ENCODE measurements at regions not wholly inside any gene's neighbourhood (a gene's known extent, or its start where the extent isn't known, plus 50 kb on each side); places are given as distances from the start of the nearest gene placed in this dataset.
"Not testable (repeated sequence)": the region's sequence is repeated elsewhere in the genome, so short reads cannot be mapped to it uniquely, and the experiment has no call there.

DNA sequence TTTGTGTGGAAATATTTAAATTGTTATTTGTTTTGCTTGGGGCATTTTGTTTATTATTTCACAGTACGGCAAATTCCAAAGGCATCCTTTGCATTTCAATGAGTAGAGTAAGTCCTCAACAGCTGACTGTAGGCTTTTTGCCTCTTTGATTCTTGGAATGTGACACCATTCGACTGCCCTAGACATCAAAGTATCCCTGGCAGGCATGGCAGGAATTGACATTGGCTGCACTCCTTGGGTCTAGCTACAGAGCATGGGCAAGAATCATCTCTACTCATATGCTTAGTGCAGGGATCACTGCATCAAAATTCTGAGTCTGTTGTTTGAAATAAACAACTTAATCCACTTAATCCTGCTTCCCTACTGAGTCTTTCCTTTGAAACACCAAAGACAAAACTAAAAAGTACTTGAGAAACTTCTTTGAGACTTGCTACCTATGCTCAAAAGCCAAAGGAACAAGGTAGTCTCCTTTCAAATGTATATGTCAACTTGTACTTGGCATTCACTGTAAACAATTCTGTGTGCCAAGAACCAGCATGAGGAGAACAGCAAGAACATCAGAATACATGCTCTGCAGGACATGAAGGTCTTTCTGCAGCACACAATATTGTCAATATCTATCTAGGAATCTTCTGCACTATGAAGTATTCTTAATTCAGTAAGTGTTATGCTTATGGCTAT lies 1569.0 kb upstream of the FLRT2 start:
- TF ChIP-seq JUND (IDR thresholded peaks at IDR 0.05; ENCODE audit: low read depth) = no peak
- DNase-seq (ENCODE audit: low read depth in 1 of 2, low spot score in 1 of 2) = peak in 1 of 2 experiments; percentile 62
- in situ Hi-C loops (cut with HindIII; ENCODE audit: low pct_unique_long_range_greater_than_20kb, low sequenced_read_pairs) = no loop called here

DNA sequence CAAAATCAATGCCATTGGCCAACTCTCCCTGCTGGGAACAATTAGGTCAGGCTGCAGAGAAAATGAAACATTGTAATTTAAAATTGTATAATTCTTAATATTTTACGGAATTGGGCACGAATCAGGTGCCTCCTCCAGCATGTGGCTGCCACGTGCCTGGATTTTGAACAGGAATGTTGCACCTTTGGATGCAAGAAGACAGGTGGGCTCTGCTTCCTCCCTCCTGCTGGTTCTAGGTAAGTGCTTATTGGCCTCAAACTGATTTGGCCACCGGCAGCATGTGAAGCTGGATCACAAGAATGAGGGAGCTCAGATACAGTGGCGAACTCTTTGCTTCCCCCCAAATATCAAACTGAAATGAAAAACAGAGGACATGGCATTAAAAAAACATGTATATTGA lies 1559.9 kb upstream of the FLRT2 start:
- no peak for DNase-seq (ENCODE audit: low read depth in 1 of 2, low spot score in 1 of 2)
- TF ChIP-seq JUND (IDR thresholded peaks at IDR 0.05; ENCODE audit: low read depth) = no peak
- in situ Hi-C loops (cut with HindIII; ENCODE audit: low pct_unique_long_range_greater_than_20kb, low sequenced_read_pairs) = no loop called here

DNA sequence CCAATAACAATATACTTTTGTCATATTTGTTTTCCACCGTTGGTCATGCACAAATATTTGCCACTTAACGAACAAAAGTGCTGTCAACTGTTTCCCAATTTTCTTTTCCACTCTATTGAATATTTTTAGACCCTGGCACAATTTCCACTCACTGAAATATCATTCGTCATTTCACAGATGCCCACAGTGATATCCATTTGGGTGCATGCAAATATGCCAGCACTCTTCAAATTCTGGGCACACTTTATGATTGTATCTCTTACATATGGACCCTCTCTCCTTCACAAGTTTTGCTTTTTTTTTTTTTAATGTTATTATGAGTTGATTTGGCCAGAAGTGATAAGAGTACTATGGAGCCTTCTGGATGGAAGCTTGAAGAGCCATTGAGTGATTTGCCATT lies 1557.3 kb upstream of the FLRT2 start:
- TF ChIP-seq JUND (IDR thresholded peaks at IDR 0.05; ENCODE audit: low read depth) = no peak
- no peak for DNase-seq (ENCODE audit: low read depth in 1 of 2, low spot score in 1 of 2)
- in situ Hi-C loops (cut with HindIII; ENCODE audit: low pct_unique_long_range_greater_than_20kb, low sequenced_read_pairs) = no loop called here

DNA sequence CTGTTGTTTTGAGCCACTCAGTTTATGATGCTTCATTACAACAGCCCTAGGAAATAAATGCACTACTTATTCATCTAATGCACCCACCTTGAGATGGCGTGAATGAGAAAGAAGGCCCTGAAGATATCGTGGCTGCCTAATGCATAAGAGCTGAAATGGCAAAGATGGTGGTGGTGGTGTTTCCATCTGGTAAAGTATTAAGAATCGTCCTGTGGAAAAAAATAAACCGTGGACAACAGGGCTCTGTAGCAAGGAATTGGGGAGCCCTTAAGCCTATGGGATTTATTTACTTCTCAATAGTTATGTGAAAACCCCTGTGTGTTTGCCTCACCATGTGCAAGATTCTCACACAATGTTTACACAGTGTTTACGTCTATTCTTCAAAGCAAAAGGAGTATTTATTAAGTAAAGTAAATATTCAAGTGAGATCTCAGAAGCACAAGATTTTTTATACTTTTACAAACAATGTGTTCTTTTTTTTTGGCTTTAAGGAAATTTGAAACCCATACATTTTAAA lies 1555.2 kb upstream of the FLRT2 start:
- no peak for TF ChIP-seq JUND (IDR thresholded peaks at IDR 0.05; ENCODE audit: low read depth)
- in situ Hi-C loops (cut with HindIII; ENCODE audit: low pct_unique_long_range_greater_than_20kb, low sequenced_read_pairs) = no loop called here
- DNase-seq (ENCODE audit: low read depth in 1 of 2, low spot score in 1 of 2) = no peak

DNA sequence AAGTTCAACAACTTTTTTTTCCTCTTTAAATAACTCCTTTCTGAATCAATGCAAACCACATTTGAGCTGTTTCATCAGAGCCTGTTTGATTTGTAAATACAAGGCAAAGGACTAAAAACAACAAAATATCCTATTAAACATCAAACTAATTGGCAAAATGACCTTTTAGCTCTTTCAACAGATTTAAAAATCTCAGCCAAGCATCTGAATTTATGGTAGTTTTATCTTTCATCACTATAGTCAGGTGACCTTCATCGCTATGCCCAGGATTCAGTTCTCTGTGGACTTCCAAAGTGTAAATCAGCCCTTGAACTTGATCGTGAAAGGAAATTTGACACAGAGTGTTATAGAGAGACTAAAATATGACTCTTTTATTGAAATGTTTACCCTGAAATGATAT lies 1554.5 kb upstream of the FLRT2 start:
- in situ Hi-C loops (cut with HindIII; ENCODE audit: low pct_unique_long_range_greater_than_20kb, low sequenced_read_pairs) = no loop called here
- no peak for TF ChIP-seq JUND (IDR thresholded peaks at IDR 0.05; ENCODE audit: low read depth)
- no peak for DNase-seq (ENCODE audit: low read depth in 1 of 2, low spot score in 1 of 2)

DNA sequence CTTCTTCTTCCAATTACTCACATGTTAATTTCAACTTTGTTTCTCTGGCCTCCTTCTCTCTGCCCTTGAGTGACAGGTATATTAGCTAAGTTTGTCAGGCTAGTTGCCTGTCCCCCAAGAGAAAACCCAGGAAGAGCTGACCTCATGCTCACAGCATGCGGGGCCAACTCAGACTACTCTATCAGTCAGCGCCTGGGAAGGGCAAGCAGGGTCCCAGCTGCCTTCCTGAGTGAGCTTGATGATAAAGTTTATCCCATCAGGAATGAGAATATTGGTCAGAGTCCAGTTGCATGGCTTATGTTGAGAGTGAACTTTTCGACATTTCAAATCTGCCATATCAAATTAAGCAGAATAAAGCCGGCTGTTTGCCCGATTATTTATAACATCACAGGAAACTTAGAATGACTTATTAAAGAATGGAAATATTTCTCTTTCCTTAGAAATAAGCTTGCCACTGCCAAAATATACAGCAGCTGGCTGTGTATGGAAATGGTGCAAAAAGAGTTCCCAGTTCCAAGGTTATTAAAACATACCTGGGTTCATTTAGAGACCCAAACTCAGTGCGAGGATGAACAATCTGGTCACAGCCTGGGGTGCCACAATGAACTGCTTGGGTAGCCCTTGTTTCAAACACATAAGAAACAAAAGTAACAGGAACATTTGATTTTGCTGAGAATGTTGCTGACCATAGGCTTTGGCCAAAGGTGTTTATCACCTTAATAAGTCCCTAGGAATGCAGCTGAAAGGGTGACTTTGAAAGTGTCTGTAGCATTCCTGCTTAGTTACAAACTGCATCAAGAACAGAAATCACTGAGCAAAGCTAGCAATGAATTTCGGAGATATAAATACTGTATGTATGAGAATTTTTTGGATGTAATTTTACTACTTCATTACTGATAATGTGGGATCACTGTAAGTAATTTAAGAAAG lies 1553.8 kb upstream of the FLRT2 start:
- TF ChIP-seq JUND (IDR thresholded peaks at IDR 0.05; ENCODE audit: low read depth) = no peak
- DNase-seq (ENCODE audit: low read depth in 1 of 2, low spot score in 1 of 2) = no peak
- in situ Hi-C loops (cut with HindIII; ENCODE audit: low pct_unique_long_range_greater_than_20kb, low sequenced_read_pairs) = no loop called here

DNA sequence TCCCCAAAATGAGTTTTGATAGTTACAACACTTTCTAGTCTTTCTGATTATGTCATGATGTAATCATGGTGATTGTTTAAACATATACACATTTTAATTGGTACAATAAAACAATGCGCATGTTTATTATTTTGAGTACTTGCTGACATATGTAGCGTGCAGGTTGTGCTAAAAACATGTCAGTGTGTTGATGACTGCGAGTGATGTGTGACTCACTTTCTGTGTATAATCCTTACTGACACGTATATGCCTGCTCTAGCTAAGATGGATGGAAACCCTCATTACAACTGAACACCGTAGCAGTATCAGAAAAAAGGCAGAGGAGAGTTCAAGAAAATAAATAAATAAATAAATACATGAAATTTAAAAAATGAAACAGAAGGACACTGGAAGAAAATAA lies 1552.4 kb upstream of the FLRT2 start:
- TF ChIP-seq JUND (IDR thresholded peaks at IDR 0.05; ENCODE audit: low read depth) = no peak

DNA sequence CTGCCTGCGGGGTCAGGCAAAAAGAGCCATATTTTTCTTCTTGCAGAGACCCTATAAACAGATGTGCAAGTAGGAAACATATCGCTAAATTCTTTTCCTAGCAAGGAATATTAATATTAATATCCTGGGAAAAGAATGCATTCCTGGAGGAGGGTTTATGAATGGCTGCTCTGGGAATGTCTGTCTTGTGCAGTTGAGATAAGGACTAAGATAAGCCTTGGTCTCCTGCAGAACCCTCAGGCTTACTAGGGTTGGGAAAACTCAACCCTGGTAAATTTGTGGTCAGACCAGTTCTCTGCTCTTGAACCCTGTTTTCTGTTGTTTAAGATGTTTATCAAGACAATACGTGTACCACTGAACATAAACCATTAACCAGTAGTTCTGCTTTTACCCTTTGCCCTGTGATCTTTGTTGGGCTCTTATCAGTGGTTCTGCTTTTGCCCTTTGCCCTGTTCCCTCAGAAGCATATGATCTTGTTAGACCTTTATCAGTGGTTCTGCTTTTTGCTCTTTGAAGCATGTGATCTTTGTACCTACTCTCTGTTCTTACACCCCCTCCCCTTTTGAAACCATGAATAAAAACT lies 1548.2 kb upstream of the FLRT2 start:
- in situ Hi-C loops (cut with HindIII; ENCODE audit: low pct_unique_long_range_greater_than_20kb, low sequenced_read_pairs); DNase-seq (ENCODE audit: low read depth in 1 of 2, low spot score in 1 of 2): not testable (repeated sequence)

More for the DNA sequence above, 1552.4 kb upstream of the FLRT2 start:
- in situ Hi-C loops (cut with HindIII; ENCODE audit: low pct_unique_long_range_greater_than_20kb, low sequenced_read_pairs) = no loop called here
- no peak for DNase-seq (ENCODE audit: low read depth in 1 of 2, low spot score in 1 of 2)

DNA sequence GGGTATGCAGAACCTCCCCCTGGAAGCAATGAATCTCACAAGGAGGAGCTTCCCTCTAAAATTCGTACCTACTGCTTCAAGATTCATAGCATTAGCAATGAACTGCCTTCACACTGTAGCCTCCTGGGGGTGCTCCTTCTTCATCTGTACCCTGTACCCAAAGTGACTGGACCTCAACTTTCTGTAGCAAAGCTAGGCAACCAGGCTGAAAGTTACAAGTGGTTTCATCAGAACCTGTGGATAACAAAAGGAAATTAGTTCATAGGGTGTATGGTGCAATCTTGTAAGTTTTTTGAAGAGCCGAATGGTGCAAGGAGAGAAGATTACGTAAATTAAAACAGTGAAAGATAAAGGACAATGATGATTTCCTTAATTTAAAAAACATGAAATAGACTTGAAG lies 1541.7 kb upstream of the FLRT2 start:
- in situ Hi-C loops (cut with HindIII; ENCODE audit: low pct_unique_long_range_greater_than_20kb, low sequenced_read_pairs) = no loop called here
- TF ChIP-seq JUND (IDR thresholded peaks at IDR 0.05; ENCODE audit: low read depth) = no peak
- DNase-seq (ENCODE audit: low read depth in 1 of 2, low spot score in 1 of 2) = peak in 1 of 2 experiments; percentile 24

DNA sequence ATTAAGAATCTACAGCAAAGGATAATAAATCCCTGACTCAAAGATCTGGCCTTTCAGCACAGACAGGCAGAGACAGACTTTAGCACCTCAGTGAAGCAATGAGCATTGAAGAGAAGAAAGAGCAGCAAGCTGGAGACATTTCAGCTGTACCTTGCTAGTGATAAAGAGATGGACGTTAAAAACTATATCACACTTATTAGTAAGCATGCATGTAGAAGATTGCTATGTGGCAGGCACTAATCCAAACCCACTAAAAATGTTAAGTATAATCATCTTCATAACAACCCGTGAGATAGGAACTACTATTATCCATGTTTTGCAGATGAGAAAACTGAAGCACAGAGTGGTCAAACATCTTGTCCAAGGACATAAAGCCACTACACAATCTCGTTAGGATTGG lies 1538.3 kb upstream of the FLRT2 start:
- DNase-seq (ENCODE audit: low read depth in 1 of 2, low spot score in 1 of 2) = no peak
- in situ Hi-C loops (cut with HindIII; ENCODE audit: low pct_unique_long_range_greater_than_20kb, low sequenced_read_pairs) = no loop called here
- TF ChIP-seq JUND (IDR thresholded peaks at IDR 0.05; ENCODE audit: low read depth) = no peak

DNA sequence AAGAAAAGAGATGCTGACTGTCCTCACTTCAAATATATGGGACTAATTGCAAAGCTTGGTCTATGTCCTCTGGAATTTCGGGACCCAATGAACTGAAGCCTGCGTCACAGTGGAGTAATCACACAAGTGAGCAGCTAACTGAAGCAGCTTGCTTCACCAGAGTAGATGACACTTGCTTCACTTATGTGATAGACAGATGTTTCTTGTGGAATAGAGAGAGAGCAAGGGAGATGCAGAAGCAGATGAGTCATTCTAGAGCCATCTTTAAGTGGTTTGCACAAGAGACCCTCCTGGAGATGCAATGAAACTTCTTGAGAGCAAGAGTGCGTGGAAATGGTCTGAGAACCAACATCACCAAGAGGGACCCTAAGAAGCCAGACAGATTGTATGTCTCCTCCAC lies 1537.1 kb upstream of the FLRT2 start:
- no peak for TF ChIP-seq JUND (IDR thresholded peaks at IDR 0.05; ENCODE audit: low read depth)
- in situ Hi-C loops (cut with HindIII; ENCODE audit: low pct_unique_long_range_greater_than_20kb, low sequenced_read_pairs) = no loop called here
- DNase-seq (ENCODE audit: low read depth in 1 of 2, low spot score in 1 of 2) = no peak

DNA sequence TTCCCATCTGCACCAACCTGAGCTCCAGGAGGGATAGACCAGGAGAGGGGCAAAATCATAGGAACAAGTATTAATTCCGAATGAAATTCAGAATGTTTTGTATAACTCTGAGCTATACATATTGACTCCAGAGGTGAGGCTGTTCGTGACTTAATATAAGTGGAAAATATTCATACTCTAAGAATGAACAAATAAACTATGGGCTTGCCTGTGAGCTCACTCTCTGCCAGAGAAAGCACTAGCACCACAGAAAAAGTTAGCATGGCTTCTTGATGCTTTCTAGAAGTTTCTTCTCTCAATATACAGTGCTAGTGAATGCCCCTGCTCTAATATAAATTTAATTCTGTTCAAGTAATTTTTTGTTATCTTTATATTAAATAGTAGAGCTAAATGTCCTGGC lies 1536.4 kb upstream of the FLRT2 start:
- DNase-seq (ENCODE audit: low read depth in 1 of 2, low spot score in 1 of 2) = no peak
- no peak for TF ChIP-seq JUND (IDR thresholded peaks at IDR 0.05; ENCODE audit: low read depth)
- in situ Hi-C loops (cut with HindIII; ENCODE audit: low pct_unique_long_range_greater_than_20kb, low sequenced_read_pairs) = no loop called here

DNA sequence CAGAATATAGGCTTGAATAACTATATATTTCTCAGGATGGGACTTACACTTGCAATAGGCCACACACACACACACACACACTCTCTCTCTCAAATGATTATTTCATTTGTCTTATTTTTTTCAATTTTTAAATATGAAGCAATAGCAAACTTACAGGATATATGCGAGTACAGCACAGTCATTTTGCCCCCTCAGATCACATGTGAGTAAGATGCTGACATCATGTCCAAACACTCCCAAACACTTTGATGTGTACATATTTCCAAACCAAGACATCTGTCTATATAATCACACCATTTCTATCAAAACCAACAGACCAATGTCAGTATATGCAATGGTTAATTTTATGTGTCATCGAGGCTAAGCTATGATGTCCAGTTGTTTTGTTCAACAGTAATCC lies 1535.9 kb upstream of the FLRT2 start:
- no peak for DNase-seq (ENCODE audit: low read depth in 1 of 2, low spot score in 1 of 2)
- in situ Hi-C loops (cut with HindIII; ENCODE audit: low pct_unique_long_range_greater_than_20kb, low sequenced_read_pairs) = no loop called here
- TF ChIP-seq JUND (IDR thresholded peaks at IDR 0.05; ENCODE audit: low read depth) = no peak

Measured in T47D (cell line).